Pancreas (tissue), 10 donors: ENCODE measurements at regions not wholly inside any gene's neighbourhood (a gene's known extent, or its start where the extent isn't known, plus 50 kb on each side); places are given as distances from the start of the nearest gene placed in this dataset.
A peak's percentile ranks its signal among the peaks of the same experiment; 100 is the strongest.

Experiments used
- ATAC-seq, 4 donors: fragments of 200-7000 bp; cut with Tn5 transposase; one replicate each; pipeline versions ENCODE4 v1.8.0 to v1.9.1; 2020; ENCODE audit warnings: mild to moderate bottlenecking in 4 of 4, moderate library complexity in 4 of 4
- DNase-seq, 6 donors: peaks; one replicate each; pipeline ENCODE4 v3.0.0-alpha.2; 2020
- FAIRE-seq: peaks from 2 replicates; lab custom pipeline; 2012; peaks lifted over from hg19 to GRCh38; lab: Jason Lieb, UNC
- H3K27ac ChIP-seq, 4 donors: fragments of 200-600 bp; sonication (generic); 1 replicate in 3 of 4; 2 replicates in 1 of 4; pipeline versions ENCODE4 v1.5.0 to v1.8.0; 2020
- H3K27me3 ChIP-seq, 4 donors: fragments of 200-600 bp; one replicate each; pipeline ENCODE4 v1.8.0; 2021
- H3K36me3 ChIP-seq, 3 donors: fragments of 200-600 bp; sonication (generic) in 1 of 3; one replicate each; pipeline versions ENCODE4 v1.5.0 to v1.8.0; 2020 to 2021
- H3K4me1 ChIP-seq, 3 donors: fragments of 200-600 bp; one replicate each; pipeline ENCODE4 v1.8.0; 2021
- H3K4me3 ChIP-seq, 4 donors: fragments of 200-600 bp; sonication (generic) in 2 of 4; one replicate each; pipeline versions ENCODE4 v1.5.0 to v1.8.0; 2020 to 2021
- H3K9me3 ChIP-seq, 4 donors: fragments of 200-600 bp; one replicate each; pipeline ENCODE4 v1.8.0; 2021
- CTCF ChIP-seq, 4 donors: fragments of 200-600 bp; sonication (generic) in 3 of 4; IDR thresholded peaks; one replicate each; pipeline versions ENCODE4 v1.5.0 to v1.8.0; 2021; ENCODE audit warnings: antibody characterized with exemption in 4 of 4
- WGBS, 2 donors: extraction: QIAGEN DNeasy Blood & Tissue Kit; methylation state at CpG; one replicate each; pipeline ENCODE4 v1.1.7; 2013; 5-methylcytosine and 5-hydroxymethylcytosine counted together
- intact Hi-C, 3 donors: fragments of 100-400 bp; cut with DNase I; formaldehyde crosslinking; loops; one replicate each; pipeline versions ENCODE4 v1.11.1 to v1.14.2; 2022
- donor health status: healthy with polysubstance abuse.
- donor health status: DM: no; HTN: no; CAD: no; lungs with moderate emphysema.
- donor health status: DM: no; HTN: no; CAD: no.
- donor health status: control.
- donor health status: control.
- donor health status: Bipolar disorder and iron deficiency.
- donor health status: DM: yes; HTN: yes; CAD: no.
- donor health status: DM: no; HTN: no; CAD: no.
- donor health status: DM: no; HTN: no; CAD: no.
- donor health status: DM: yes; HTN: yes; CAD: no.

GRCh38 chr4:14783011-14783877 lies 219.0 kb upstream of the CPEB2 start:
- no peak for ATAC-seq
- intact Hi-C loops: no loop called here
- no peak overlapping the region for H3K27ac ChIP-seq
- no peak for DNase-seq
- FAIRE-seq: no peak
- H3K36me3 ChIP-seq: no peaks in the 10 kb centered on the region
- no peaks in the 10 kb centered on the region for H3K9me3 ChIP-seq
- no peaks in the 10 kb centered on the region for H3K4me1 ChIP-seq
- TF ChIP-seq CTCF (IDR thresholded peaks at IDR 0.05): no peak
- no peaks in the 10 kb centered on the region for H3K27me3 ChIP-seq
- WGBS, 2 donors: 55 to 65% methylated on average over 5 of the region's 5 CpGs
- H3K4me3 ChIP-seq: no peak overlapping the region

GRCh38 chr4:14787221-14787620 lies 215.1 kb upstream of the CPEB2 start:
- Histone ChIP-seq H3K9me3 (no peaks in the 10 kb centered on the region), H3K4me1 (no peaks in the 10 kb centered on the region), H3K27ac (no peak overlapping the region), H3K4me3 (no peak overlapping the region), H3K27me3 (no peaks in the 10 kb centered on the region), H3K36me3 (no peaks in the 10 kb centered on the region)
- no peak for TF ChIP-seq CTCF (IDR thresholded peaks at IDR 0.05)
- ATAC-seq (no peak), FAIRE-seq (no peak), DNase-seq (no peak)
- WGBS, 2 donors: 73 to 74% methylated on average over 4 of the region's 4 CpGs
- intact Hi-C loops: no loop called here

- intact Hi-C loops: no loop called here
- no peaks in the 10 kb centered on the region for H3K36me3 ChIP-seq
- no peaks in the 10 kb centered on the region for H3K27me3 ChIP-seq
- no peak overlapping the region for H3K27ac ChIP-seq
- H3K9me3 ChIP-seq: no peaks in the 10 kb centered on the region
- TF ChIP-seq CTCF (IDR thresholded peaks at IDR 0.05): peak in 3 of 4 donors; percentile 9 to 18 (median 12)
- ATAC-seq (peak in 2 of 4 donors; percentile 44 to 59), FAIRE-seq (no peak), DNase-seq (peak in 1 of 6 donors; percentile 15)
- no peaks in the 10 kb centered on the region for H3K4me1 ChIP-seq
- H3K4me3 ChIP-seq: no peak overlapping the region
These were observed 214.4 kb upstream of the CPEB2 start for GRCh38 chr4:14787894-14788293.

GRCh38 chr4:14790494-14790893 lies 211.8 kb upstream of the CPEB2 start:
- intact Hi-C loops: no loop called here
- Histone ChIP-seq H3K4me1 (no peaks in the 10 kb centered on the region), H3K27me3 (no peaks in the 10 kb centered on the region), H3K9me3 (no peaks in the 10 kb centered on the region), H3K4me3 (no peak overlapping the region), H3K36me3 (no peaks in the 10 kb centered on the region), H3K27ac (no peak overlapping the region)
- FAIRE-seq (no peak), DNase-seq (no peak), ATAC-seq (no peak)
- no peak for TF ChIP-seq CTCF (IDR thresholded peaks at IDR 0.05)

GRCh38 chr4:14792702-14793227 lies 209.5 kb upstream of the CPEB2 start:
- no peak for ATAC-seq
- TF ChIP-seq CTCF (IDR thresholded peaks at IDR 0.05): no peak
- Histone ChIP-seq H3K36me3 (no peaks in the 10 kb centered on the region), H3K27me3 (no peaks in the 10 kb centered on the region), H3K4me3 (no peak overlapping the region), H3K9me3 (no peaks in the 10 kb centered on the region), H3K27ac (no peak overlapping the region), H3K4me1 (no peaks in the 10 kb centered on the region)
- FAIRE-seq: no peak
- intact Hi-C loops: no loop called here
- no peak for DNase-seq
